NCI-H128 (cell line): ENCODE measurements at regions not wholly inside any gene's neighbourhood (a gene's known extent, or its start where the extent isn't known, plus 50 kb on each side); places are given as distances from the start of the nearest gene placed in this dataset.
"Not testable (repeated sequence)": the region's sequence is repeated elsewhere in the genome, so short reads cannot be mapped to it uniquely, and the experiment has no call there.

Experiments used
- DNase-seq: peaks from one replicate; lab custom pipeline; 2025; ENCODE audit not compliant: unreplicated experiment; lab: John Stamatoyannopoulos, UW

GRCh38 chr7:24392774-24393173 is 108.8 kb downstream of the NPY start:
- DNase-seq, result no peak

GRCh38 chr7:24395512-24395911 is 111.5 kb downstream of the NPY start:
- no peak for DNase-seq

GRCh38 chr7:24396387-24396786 is 112.4 kb downstream of the NPY start:
- DNase-seq, result not testable (repeated sequence)

- DNase-seq, result peak; percentile 18
Observed at GRCh38 chr7:24401628-24402593, 117.9 kb downstream of the NPY start.

- no peak for DNase-seq
Observed at GRCh38 chr7:24402655-24403054, 118.7 kb downstream of the NPY start.

- no peak for DNase-seq
Observed at GRCh38 chr7:24403557-24403956, 119.6 kb downstream of the NPY start.

- DNase-seq, result no peak
Observed at GRCh38 chr7:24404315-24404714, 120.3 kb downstream of the NPY start.

- no peak for DNase-seq
Observed at GRCh38 chr7:24405002-24405401, 121.0 kb downstream of the NPY start.

GRCh38 chr7:24406053-24406788 is 122.2 kb downstream of the NPY start:
- no peak for DNase-seq

GRCh38 chr7:24406789-24407299 is 122.9 kb downstream of the NPY start:
- no peak for DNase-seq

- no peak for DNase-seq
Observed at GRCh38 chr7:24407965-24408364, 124.0 kb downstream of the NPY start.

GRCh38 chr7:24408798-24409430 is 124.9 kb downstream of the NPY start:
- no peak for DNase-seq

GRCh38 chr7:24409431-24410024 is 125.5 kb downstream of the NPY start:
- DNase-seq, result no peak

- no peak for DNase-seq
Observed at GRCh38 chr7:24411226-24411625, 127.2 kb downstream of the NPY start.

GRCh38 chr7:24417526-24418120 is 133.6 kb downstream of the NPY start:
- no peak for DNase-seq

- no peak for DNase-seq
Observed at GRCh38 chr7:24419077-24419476, 135.1 kb downstream of the NPY start.

- no peak for DNase-seq
Observed at GRCh38 chr7:24419511-24419910, 135.5 kb downstream of the NPY start.

GRCh38 chr7:24422441-24423010 is 138.5 kb downstream of the NPY start:
- DNase-seq, result no peak

- DNase-seq, result no peak
Observed at GRCh38 chr7:24425664-24426063, 141.7 kb downstream of the NPY start.

GRCh38 chr7:24427048-24427447 is 143.1 kb downstream of the NPY start:
- DNase-seq, result no peak
